SK-N-SH treated with all-trans-retinoic acid at 6 μM for 48 hours (cell line): ENCODE measurements at regions not wholly inside any gene's neighbourhood (a gene's known extent, or its start where the extent isn't known, plus 50 kb on each side); places are given as distances from the start of the nearest gene placed in this dataset.

ENCODE experiments used
- ATAC-seq: fragments of 200-7000 bp; cut with Tn5 transposase; 3 replicates; pipeline ENCODE4 v1.9.1; 2020; ENCODE audit warnings: mild to moderate bottlenecking, moderate library complexity
- ARNTL ChIP-seq: fragments of 450-650 bp; formaldehyde crosslinking; IDR thresholded peaks from 2 replicates; pipeline ENCODE4 v1.5.0; 2020; ENCODE audit warnings: low read depth, mild to moderate bottlenecking, moderate library complexity, borderline replicate concordance
- BACH2 ChIP-seq: fragments of 250-450 bp; sonication (Bioruptor Pico); IDR thresholded peaks from 2 replicates; pipeline ENCODE4 v1.9.0; 2021; ENCODE audit warnings: mild to moderate bottlenecking, borderline replicate concordance
- CREB5 ChIP-seq: fragments of 250-450 bp; sonication (Bioruptor Pico); IDR thresholded peaks from 2 replicates; pipeline ENCODE4 v1.5.1; 2020; ENCODE audit warnings: low read depth, mild to moderate bottlenecking, moderate library complexity
- CSDC2 ChIP-seq: fragments of 250-450 bp; sonication (Bioruptor Pico); IDR thresholded peaks from 2 replicates; pipeline ENCODE4 v1.5.0; 2020; ENCODE audit warnings: mild to moderate bottlenecking, moderate library complexity
- CSRNP3 ChIP-seq: fragments of 250-450 bp; sonication (Bioruptor Pico); IDR thresholded peaks from 2 replicates; pipeline ENCODE4 v1.5.1; 2021; ENCODE audit warnings: mild to moderate bottlenecking, moderate library complexity
- ESRRG ChIP-seq: fragments of 250-450 bp; sonication (Bioruptor Pico); IDR thresholded peaks from 2 replicates; pipeline ENCODE4 v1.6.1; 2021; ENCODE audit warnings: mild to moderate bottlenecking
- GLIS3 ChIP-seq: fragments of 250-450 bp; sonication (Bioruptor Pico); IDR thresholded peaks from 2 replicates; pipeline ENCODE4 v1.5.0; 2020; ENCODE audit warnings: mild to moderate bottlenecking, moderate library complexity
- ISL1 ChIP-seq: fragments of 250-450 bp; sonication (Bioruptor Pico); IDR thresholded peaks from 2 replicates; pipeline ENCODE4 v2.1.2; 2022; ENCODE audit warnings: mild to moderate bottlenecking, moderate library complexity
- OSR1 ChIP-seq: fragments of 250-450 bp; sonication (Bioruptor Pico); IDR thresholded peaks from 2 replicates; pipeline ENCODE4 v1.8.0; 2022; ENCODE audit warnings: moderate library complexity, mild to moderate bottlenecking, inconsistent platforms
- PATZ1 ChIP-seq: fragments of 250-450 bp; sonication (Bioruptor Pico); IDR thresholded peaks from 2 replicates; pipeline ENCODE4 v1.8.0; 2020; ENCODE audit warnings: mild to moderate bottlenecking, moderate library complexity, borderline replicate concordance
- POU6F1 ChIP-seq: fragments of 250-450 bp; sonication (Bioruptor Pico); IDR thresholded peaks from 2 replicates; pipeline ENCODE4 v1.8.0; 2021; ENCODE audit warnings: low read depth, mild to moderate bottlenecking, moderate library complexity, borderline replicate concordance
- PPARA ChIP-seq: fragments of 250-450 bp; sonication (Bioruptor Pico); IDR thresholded peaks from 2 replicates; pipeline ENCODE4 v1.5.0; 2020; ENCODE audit warnings: mild to moderate bottlenecking, borderline replicate concordance
- RARB ChIP-seq: fragments of 250-450 bp; sonication (Bioruptor Pico); IDR thresholded peaks from 2 replicates; pipeline ENCODE4 v1.8.0; 2021; ENCODE audit warnings: mild to moderate bottlenecking, moderate library complexity
- TCF4 ChIP-seq: fragments of 250-450 bp; sonication (Bioruptor Pico); IDR thresholded peaks from 2 replicates; pipeline ENCODE4 v1.8.0; 2021; ENCODE audit warnings: mild to moderate bottlenecking, moderate library complexity, borderline replicate concordance
- TOX ChIP-seq: fragments of 250-450 bp; sonication (Bioruptor Pico); IDR thresholded peaks from 2 replicates; pipeline ENCODE4 v1.8.0; 2021; ENCODE audit warnings: mild to moderate bottlenecking, moderate library complexity, borderline replicate concordance
- TSHZ2 ChIP-seq: fragments of 250-450 bp; sonication (Bioruptor Pico); IDR thresholded peaks from 2 replicates; pipeline ENCODE4 v1.5.0; 2020; ENCODE audit warnings: mild to moderate bottlenecking, moderate library complexity
- ZC3H10 ChIP-seq: fragments of 250-450 bp; sonication (Bioruptor Pico); IDR thresholded peaks from 2 replicates; pipeline ENCODE4 v1.5.1; 2021; ENCODE audit warnings: mild to moderate bottlenecking, moderate library complexity
- ZFP3 ChIP-seq: fragments of 250-450 bp; sonication (Bioruptor Pico); IDR thresholded peaks from 2 replicates; pipeline ENCODE4 v1.5.0; 2020; ENCODE audit warnings: mild to moderate bottlenecking, moderate library complexity
- ZFP30 ChIP-seq: fragments of 450-650 bp; formaldehyde crosslinking; IDR thresholded peaks from 2 replicates; pipeline ENCODE4 v1.5.0; 2022; ENCODE audit warnings: mild to moderate bottlenecking, moderate library complexity
- ZNF565 ChIP-seq: fragments of 450-650 bp; formaldehyde crosslinking; conservative IDR thresholded peaks from 2 replicates; pipeline ENCODE4 v1.5.0; 2020; ENCODE audit warnings: low read depth, mild to moderate bottlenecking, moderate library complexity
- ZNF70 ChIP-seq: fragments of 450-650 bp; formaldehyde crosslinking; IDR thresholded peaks from 2 replicates; pipeline ENCODE4 v1.5.0; 2020; ENCODE audit warnings: mild to moderate bottlenecking, moderate library complexity
- ZNF8 ChIP-seq: fragments of 450-650 bp; formaldehyde crosslinking; IDR thresholded peaks from 2 replicates; pipeline ENCODE4 v1.5.0; 2020; ENCODE audit warnings: mild to moderate bottlenecking, moderate library complexity

- TF ChIP-seq ARNTL (CRISPR knock-in tag): no peak
- no peak for TF ChIP-seq ZFP3 (CRISPR knock-in tag)
- no peak for TF ChIP-seq TOX (CRISPR knock-in tag)
- no peak for TF ChIP-seq GLIS3 (CRISPR knock-in tag)
- no peak for TF ChIP-seq ISL1
These were observed 174.3 kb downstream of the SOX2 start (continued) for GRCh38 chr3:181885868-181886630.

GRCh38 chr3:181886676-181887075 lies 175.0 kb downstream of the SOX2 start:
- no peak for ATAC-seq
- TF ChIP-seq TCF4 (CRISPR knock-in tag) (no peak), RARB (CRISPR knock-in tag) (no peak), ZNF565 (no peak)

- ATAC-seq: no peak
- TF ChIP-seq ZFP30 (CRISPR knock-in tag) (no peak), ARNTL (CRISPR knock-in tag) (no peak), CSRNP3 (no peak), PPARA (CRISPR knock-in tag) (no peak), ZNF8 (CRISPR knock-in tag) (no peak), BACH2 (CRISPR knock-in tag) (no peak), POU6F1 (CRISPR knock-in tag) (no peak), TCF4 (CRISPR knock-in tag) (peak; percentile 67; the same call in 1 of the 2 replicates), ISL1 (peak; percentile 23; the same call in 1 of the 2 replicates), CREB5 (CRISPR knock-in tag) (no peak), CSDC2 (CRISPR knock-in tag) (no peak), OSR1 (CRISPR knock-in tag) (no peak), GLIS3 (CRISPR knock-in tag) (no peak), ZNF70 (no peak)
These were observed 176.0 kb downstream of the SOX2 start for GRCh38 chr3:181887685-181888084.

- no peak for ATAC-seq
- no peak for TF ChIP-seq ZNF565
- TF ChIP-seq, all 23 proteins: peak for 0
These were observed 176.5 kb downstream of the SOX2 start for GRCh38 chr3:181888234-181888633.

- TF ChIP-seq PATZ1 (CRISPR knock-in tag): no peak
- TF ChIP-seq ZC3H10 (CRISPR knock-in tag): no peak
- TF ChIP-seq TSHZ2 (CRISPR knock-in tag): no peak
- no peak for TF ChIP-seq ARNTL (CRISPR knock-in tag)
- no peak for TF ChIP-seq ZFP30 (CRISPR knock-in tag)
- TF ChIP-seq RARB (CRISPR knock-in tag): no peak
- TF ChIP-seq CSDC2 (CRISPR knock-in tag): no peak
- no peak for TF ChIP-seq TOX (CRISPR knock-in tag)
- TF ChIP-seq ZNF8 (CRISPR knock-in tag): no peak
- no peak for TF ChIP-seq BACH2 (CRISPR knock-in tag)
- TF ChIP-seq ESRRG (CRISPR knock-in tag): no peak
- no peak for TF ChIP-seq TCF4 (CRISPR knock-in tag)
- TF ChIP-seq CREB5 (CRISPR knock-in tag): no peak
- no peak for ATAC-seq
These were observed 181.1 kb downstream of the SOX2 start for GRCh38 chr3:181892848-181893247.
